Kidney (tissue), 13 donors: ENCODE measurements at regions not wholly inside any gene's neighbourhood (a gene's known extent, or its start where the extent isn't known, plus 50 kb on each side); places are given as distances from the start of the nearest gene placed in this dataset.

Experiments
- DNase-seq, 5 donors: peaks; one replicate each; pipeline ENCODE4 v3.0.0-alpha.2; 2013 to 2020
- FAIRE-seq: peaks from 2 replicates; lab custom pipeline; 2012; peaks lifted over from hg19 to GRCh38; lab: Jason Lieb, UNC
- H3K27ac ChIP-seq, 2 donors: one replicate each; pipeline ENCODE4 v1.7.0; 2013; ENCODE audit warnings: low read depth in 2 of 2, low read length in 2 of 2, inconsistent platforms in 1 of 2
- H3K27me3 ChIP-seq: one replicate; pipeline ENCODE4 v1.7.1; 2013; ENCODE audit warnings: low read length, inconsistent platforms; ENCODE audit not compliant: control insufficient read depth, insufficient read depth
- H3K36me3 ChIP-seq, 3 donors: one replicate each; pipeline versions ENCODE4 v1.7.0 to v1.7.1; 2013; ENCODE audit warnings: low read length in 3 of 3, control low read depth in 1 of 3, inconsistent platforms in 1 of 3; ENCODE audit not compliant: insufficient read depth in 3 of 3, control insufficient read depth in 2 of 3
- H3K4me1 ChIP-seq, 3 donors: one replicate each; pipeline versions ENCODE4 v1.7.0 to v1.7.1; 2013; ENCODE audit warnings: low read length in 3 of 3, inconsistent platforms in 1 of 3, low read depth in 1 of 3; ENCODE audit not compliant: control insufficient read depth in 2 of 3, insufficient read depth in 2 of 3
- H3K4me3 ChIP-seq, 3 donors: one replicate each; pipeline versions ENCODE4 v1.7.0 to v1.8.1; 2013; ENCODE audit warnings: low read length in 3 of 3, control low read depth in 1 of 3, inconsistent platforms in 1 of 3
- H3K9ac ChIP-seq, 3 donors: one replicate each; pipeline versions ENCODE4 v1.7.0 to v1.7.1; 2013; ENCODE audit warnings: low read length in 3 of 3, control low read depth in 1 of 3, inconsistent platforms in 1 of 3
- H3K9me3 ChIP-seq, 3 donors: one replicate each; pipeline versions ENCODE4 v1.7.0 to v1.7.1; 2013; ENCODE audit warnings: low read length in 3 of 3, control low read depth in 1 of 3, inconsistent platforms in 1 of 3; ENCODE audit not compliant: control insufficient read depth in 2 of 3, insufficient read depth in 1 of 3
- CTCF ChIP-seq: IDR thresholded peaks from 3 replicates; pipeline ENCODE4 v1.5.1; 2012; ENCODE audit warnings: mild to moderate bottlenecking, moderate library complexity, borderline replicate concordance; ENCODE audit not compliant: insufficient read depth; ENCODE audit errors: extremely low read depth
- intact Hi-C: fragments of 100-400 bp; cut with DNase I; formaldehyde crosslinking; loops from one replicate; pipeline ENCODE4 v1.11.1; 2022
- donor health status: control.
- donor health status: control.
- donor health status: control.
- donor health status: control.
- donor health status: control.
- donor health status: DM: yes; HTN: yes; CAD: no.
- donor health status: Normal renal cell carcinoma (clear cell type).

- Histone ChIP-seq H3K36me3 (no peaks in the 10 kb centered on the region), H3K9ac (no peak overlapping the region), H3K9me3 (no peaks in the 10 kb centered on the region), H3K4me1 (no peaks in the 10 kb centered on the region), H3K27ac (no peak overlapping the region), H3K4me3 (no peak overlapping the region), H3K27me3 (no peaks in the 10 kb centered on the region)
- DNase-seq (peak in 2 of 5 donors; percentile 38 to 51), FAIRE-seq (no peak)
- intact Hi-C loops = no loop called here
- TF ChIP-seq CTCF = no peak
Measured at GRCh38 chr20:12055161-12055560, 137.5 kb downstream of the BTBD3 start.

GRCh38 chr20:12056839-12057238 is 139.1 kb downstream of the BTBD3 start:
- DNase-seq = no peak
- H3K4me1 ChIP-seq = no peaks in the 10 kb centered on the region
- H3K9ac ChIP-seq = no peak overlapping the region
- no peak for FAIRE-seq
- H3K27ac ChIP-seq = no peak overlapping the region
- H3K9me3 ChIP-seq = no peaks in the 10 kb centered on the region
- no peaks in the 10 kb centered on the region for H3K36me3 ChIP-seq
- no peak for TF ChIP-seq CTCF
- H3K4me3 ChIP-seq = no peak overlapping the region
- intact Hi-C loops = no loop called here
- H3K27me3 ChIP-seq = no peaks in the 10 kb centered on the region

- Histone ChIP-seq H3K9ac (no peak overlapping the region), H3K27ac (no peak overlapping the region), H3K27me3 (no peaks in the 10 kb centered on the region), H3K9me3 (no peaks in the 10 kb centered on the region), H3K4me3 (no peak overlapping the region), H3K4me1 (no peaks in the 10 kb centered on the region), H3K36me3 (no peaks in the 10 kb centered on the region)
- DNase-seq = no peak
- intact Hi-C loops = no loop called here
- no peak for TF ChIP-seq CTCF
- FAIRE-seq = no peak
Measured at GRCh38 chr20:12057778-12058177, 140.1 kb downstream of the BTBD3 start.

- DNase-seq (no peak), FAIRE-seq (no peak)
- no peaks in the 10 kb centered on the region for H3K4me1 ChIP-seq
- no peaks in the 10 kb centered on the region for H3K27me3 ChIP-seq
- intact Hi-C loops = no loop called here
- TF ChIP-seq CTCF = no peak
- no peaks in the 10 kb centered on the region for H3K9me3 ChIP-seq
- no peaks in the 10 kb centered on the region for H3K36me3 ChIP-seq
- no peak overlapping the region for H3K27ac ChIP-seq
- H3K4me3 ChIP-seq = no peak overlapping the region
- H3K9ac ChIP-seq = no peak overlapping the region
Measured at GRCh38 chr20:12058216-12058615, 140.5 kb downstream of the BTBD3 start.
